ENCODE measurements at regions not wholly inside any gene's neighbourhood (a gene's known extent, or its start where the extent isn't known, plus 50 kb on each side); places are given as distances from the start of the nearest gene placed in this dataset.

- no peak for TF ChIP-seq SRSF1 (IDR thresholded peaks at IDR 0.05; ENCODE audit: low read depth, low read length)
Measured at GRCh38 chr17:74114881-74115470, 88.5 kb upstream of the RPL38 start (continued).

GRCh38 chr17:74115586-74115985 lies 87.9 kb upstream of the RPL38 start:
- CTCF ChIA-PET (ENCODE audit: low intra/inter-chr PET ratio), result no interaction called here
- Histone ChIP-seq H2AFZ (ENCODE audit: low read depth, low read length) (no peak overlapping the region), H4K20me1 (replicated peaks; ENCODE audit: control insufficient read depth, insufficient read depth, low read length) (no peaks in the 10 kb centered on the region), H3K9me3 (replicated peaks; ENCODE audit: control insufficient read depth, insufficient read depth, low read depth, low read length) (no peaks in the 10 kb centered on the region), H3K9ac (ENCODE audit: insufficient read depth in 1 of 2, low read depth in 2 of 2, low read length in 2 of 2) (no peak overlapping the region), H3K27me3 (ENCODE audit: control insufficient read depth in 2 of 2, insufficient read depth in 2 of 2, low read length in 2 of 2) (peaks cover 28 to 73% of the 10 kb centered on the region in 2 experiments), H3K4me2 (ENCODE audit: insufficient read depth, low read length) (no peak overlapping the region), H3K4me3 (no peak overlapping the region), H3K79me2 (ENCODE audit: control insufficient read depth, insufficient read depth, low read length) (no peaks in the 10 kb centered on the region), H3K36me3 (ENCODE audit: control insufficient read depth, insufficient read depth, low read length) (no peaks in the 10 kb centered on the region), H3K27ac (ENCODE audit: extremely low read depth, low read depth, low read length) (no peak overlapping the region), H3K4me1 (replicated peaks in 1 of 2; ENCODE audit: control insufficient read depth in 2 of 2, insufficient read depth in 2 of 2, low read length in 2 of 2) (no peaks in the 10 kb centered on the region), H3K9me1 (ENCODE audit: control insufficient read depth, insufficient read depth, low read length) (no peaks in the 10 kb centered on the region)
- FAIRE-seq (no peak), DNase-seq (ENCODE audit: extremely low read depth in 1 of 4, low spot score in 3 of 4) (no peak), ATAC-seq (no peak)
- in situ Hi-C loops (cut with MboI), result no loop called here
- BruUV-seq (replicated peaks), result no TSS peak
- no peak for TF ChIP-seq IRF9 (tag; IDR thresholded peaks at IDR 0.05)
- TF ChIP-seq MEIS2 (IDR thresholded peaks at IDR 0.05; ENCODE audit: partially characterized antibody), result no peak
- TF ChIP-seq KHSRP (IDR thresholded peaks at IDR 0.05), result no peak
- TF ChIP-seq SMARCA4 (IDR thresholded peaks at IDR 0.05), result no peak
- TF ChIP-seq MAZ (CRISPR knock-in tag; conservative IDR thresholded peaks at IDR 0.05 in 1 of 2, IDR thresholded peaks at IDR 0.05 in 1 of 2), result no peak
- TF ChIP-seq RUNX1 (IDR thresholded peaks at IDR 0.05; ENCODE audit: low read depth), result no peak
- no peak for TF ChIP-seq SNRNP70 (optimal IDR thresholded peaks at IDR 0.05; ENCODE audit: low read depth, low read length)
- no peak for TF ChIP-seq FOS (IDR thresholded peaks at IDR 0.05; ENCODE audit: extremely low read depth, insufficient read length)
- POLR2A ChIA-PET, result no interaction called here
- intact Hi-C loops (cut with micrococcal nuclease), result no loop called here
- 1% methylated on average over 7 of the region's 7 CpGs for WGBS (ENCODE audit: insufficient coverage, low coverage, missing lambda C conversion rate)
